ENCODE measurements at regions not wholly inside any gene's neighbourhood (a gene's known extent, or its start where the extent isn't known, plus 50 kb on each side); places are given as distances from the start of the nearest gene placed in this dataset.
A peak's percentile ranks its signal among the peaks of the same experiment; 100 is the strongest.

GRCh38 chr12:92601176-92601575 lies 101.6 kb upstream of the PLEKHG7 start:
- peaks cover 2% of the 10 kb centered on the region for H3K9me3 ChIP-seq
- no peak overlapping the region for H3K4me3 ChIP-seq
- no peaks in the 10 kb centered on the region for H3K27me3 ChIP-seq
- DNase-seq, result no peak
- H3K36me3 ChIP-seq, result no peaks in the 10 kb centered on the region

- Histone ChIP-seq H3K27me3 (no peaks in the 10 kb centered on the region), H3K4me3 (no peak overlapping the region), H3K36me3 (no peaks in the 10 kb centered on the region), H3K9me3 (peaks cover 2% of the 10 kb centered on the region)
- DNase-seq, result no peak
Measured at GRCh38 chr12:92600052-92600451, 102.7 kb upstream of the PLEKHG7 start.

GRCh38 chr12:92597997-92598396 lies 104.8 kb upstream of the PLEKHG7 start:
- no peak for DNase-seq
- peaks cover 2% of the 10 kb centered on the region for H3K9me3 ChIP-seq
- no peaks in the 10 kb centered on the region for H3K36me3 ChIP-seq
- H3K27me3 ChIP-seq, result no peaks in the 10 kb centered on the region
- no peak overlapping the region for H3K4me3 ChIP-seq

GRCh38 chr12:92597118-92597517 lies 105.7 kb upstream of the PLEKHG7 start:
- no peaks in the 10 kb centered on the region for H3K27me3 ChIP-seq
- no peak overlapping the region for H3K4me3 ChIP-seq
- peaks cover 2% of the 10 kb centered on the region for H3K9me3 ChIP-seq
- no peaks in the 10 kb centered on the region for H3K36me3 ChIP-seq
- DNase-seq, result no peak

GRCh38 chr12:92596383-92596782 lies 106.4 kb upstream of the PLEKHG7 start:
- no peak overlapping the region for H3K4me3 ChIP-seq
- DNase-seq, result peak; percentile 8
- no peaks in the 10 kb centered on the region for H3K36me3 ChIP-seq
- no peaks in the 10 kb centered on the region for H3K27me3 ChIP-seq
- no peaks in the 10 kb centered on the region; the same call in none of the 2 replicates for H3K9me3 ChIP-seq

GRCh38 chr12:92595663-92596062 lies 107.1 kb upstream of the PLEKHG7 start:
- Histone ChIP-seq H3K27me3 (no peaks in the 10 kb centered on the region), H3K36me3 (no peaks in the 10 kb centered on the region)
- no peak for DNase-seq

GRCh38 chr12:92593734-92594402 lies 108.9 kb upstream of the PLEKHG7 start:
- no peaks in the 10 kb centered on the region for H3K36me3 ChIP-seq
- no peak overlapping the region for H3K4me3 ChIP-seq
- no peaks in the 10 kb centered on the region for H3K9me3 ChIP-seq
- no peaks in the 10 kb centered on the region for H3K27me3 ChIP-seq
- peak; percentile 55 for DNase-seq

More at GRCh38 chr12:92595663-92596062, 107.1 kb upstream of the PLEKHG7 start:
- H3K4me3 ChIP-seq, result no peak overlapping the region
- no peaks in the 10 kb centered on the region; the same call in none of the 2 replicates for H3K9me3 ChIP-seq

- H3K36me3 ChIP-seq, result no peaks in the 10 kb centered on the region
- no peaks in the 10 kb centered on the region for H3K27me3 ChIP-seq
- no peaks in the 10 kb centered on the region for H3K9me3 ChIP-seq
- no peak for DNase-seq
- H3K4me3 ChIP-seq, result no peak overlapping the region
Measured at GRCh38 chr12:92585115-92585727, 117.6 kb upstream of the PLEKHG7 start.

GRCh38 chr12:92583910-92584309 lies 118.9 kb upstream of the PLEKHG7 start:
- no peaks in the 10 kb centered on the region for H3K27me3 ChIP-seq
- H3K9me3 ChIP-seq, result no peaks in the 10 kb centered on the region
- H3K4me3 ChIP-seq, result no peak overlapping the region
- H3K36me3 ChIP-seq, result no peaks in the 10 kb centered on the region
- DNase-seq, result no peak

- Histone ChIP-seq H3K4me3 (no peak overlapping the region), H3K36me3 (no peaks in the 10 kb centered on the region)
Measured at GRCh38 chr12:92582893-92583292, 119.9 kb upstream of the PLEKHG7 start.

GRCh38 chr12:92582475-92582874 lies 120.3 kb upstream of the PLEKHG7 start:
- DNase-seq, result no peak
- H3K4me3 ChIP-seq, result no peak overlapping the region
- H3K36me3 ChIP-seq, result no peaks in the 10 kb centered on the region
- no peaks in the 10 kb centered on the region for H3K27me3 ChIP-seq
- H3K9me3 ChIP-seq, result no peaks in the 10 kb centered on the region

More at GRCh38 chr12:92582893-92583292, 119.9 kb upstream of the PLEKHG7 start:
- H3K9me3 ChIP-seq, result no peaks in the 10 kb centered on the region
- no peaks in the 10 kb centered on the region for H3K27me3 ChIP-seq
- DNase-seq, result no peak

- no peaks in the 10 kb centered on the region for H3K9me3 ChIP-seq
- H3K4me3 ChIP-seq, result no peak overlapping the region
- H3K36me3 ChIP-seq, result no peaks in the 10 kb centered on the region
- DNase-seq, result no peak
- H3K27me3 ChIP-seq, result no peaks in the 10 kb centered on the region
Measured at GRCh38 chr12:92581604-92582003, 121.2 kb upstream of the PLEKHG7 start.

- DNase-seq, result no peak
- H3K27me3 ChIP-seq, result no peaks in the 10 kb centered on the region
- H3K9me3 ChIP-seq, result no peaks in the 10 kb centered on the region
- no peaks in the 10 kb centered on the region for H3K36me3 ChIP-seq
- no peak overlapping the region for H3K4me3 ChIP-seq
Measured at GRCh38 chr12:92574911-92575570, 127.7 kb upstream of the PLEKHG7 start.

- no peak overlapping the region for H3K4me3 ChIP-seq
- no peak for DNase-seq
- H3K27me3 ChIP-seq, result no peaks in the 10 kb centered on the region
- H3K36me3 ChIP-seq, result no peaks in the 10 kb centered on the region
- H3K9me3 ChIP-seq, result no peaks in the 10 kb centered on the region
Measured at GRCh38 chr12:92574051-92574783, 128.6 kb upstream of the PLEKHG7 start.

- Histone ChIP-seq H3K27me3 (no peaks in the 10 kb centered on the region), H3K4me3 (no peak overlapping the region), H3K9me3 (no peaks in the 10 kb centered on the region), H3K36me3 (no peaks in the 10 kb centered on the region)
- no peak for DNase-seq
Measured at GRCh38 chr12:92573104-92573503, 129.7 kb upstream of the PLEKHG7 start.

GRCh38 chr12:92571844-92572543 lies 130.8 kb upstream of the PLEKHG7 start:
- no peak overlapping the region for H3K4me3 ChIP-seq
- no peak for DNase-seq
- H3K36me3 ChIP-seq, result no peaks in the 10 kb centered on the region
- no peaks in the 10 kb centered on the region for H3K27me3 ChIP-seq
- H3K9me3 ChIP-seq, result no peaks in the 10 kb centered on the region

GRCh38 chr12:92571169-92571568 lies 131.6 kb upstream of the PLEKHG7 start:
- no peaks in the 10 kb centered on the region for H3K36me3 ChIP-seq
- no peak overlapping the region for H3K4me3 ChIP-seq
- no peaks in the 10 kb centered on the region for H3K9me3 ChIP-seq
- no peaks in the 10 kb centered on the region for H3K27me3 ChIP-seq
- no peak for DNase-seq

All from MG63 (cell line).